HuH-7 (cell line): ENCODE measurements at regions not wholly inside any gene's neighbourhood (a gene's known extent, or its start where the extent isn't known, plus 50 kb on each side); places are given as distances from the start of the nearest gene placed in this dataset.
"Not testable (repeated sequence)": the region's sequence is repeated elsewhere in the genome, so short reads cannot be mapped to it uniquely, and the experiment has no call there.

Experiments used
- DNase-seq: peaks from one replicate; pipeline ENCODE4 v3.0.0; 2011; ENCODE audit warnings: low spot score

DNA sequence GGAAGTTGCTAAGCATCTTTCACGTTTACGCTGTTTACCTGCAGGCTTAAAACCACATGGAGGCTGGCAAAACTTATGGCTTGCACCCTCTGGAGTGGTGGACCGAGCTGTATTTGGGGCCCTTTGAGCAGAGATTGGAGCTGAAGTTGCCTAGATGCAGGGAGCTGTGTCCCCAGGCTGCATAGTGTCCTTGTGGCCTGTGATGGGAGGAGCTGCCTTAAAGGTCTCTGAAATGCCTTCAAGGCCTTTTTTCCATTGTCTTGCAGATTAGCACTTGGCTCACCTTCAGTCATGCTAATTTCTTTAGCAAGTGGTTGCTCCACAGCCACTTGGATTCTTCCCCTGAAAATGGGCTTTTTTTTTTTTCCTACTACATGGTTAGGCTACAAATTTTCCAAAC, 81.5 kb upstream of the CHD1 start:
- no peak for DNase-seq

DNA sequence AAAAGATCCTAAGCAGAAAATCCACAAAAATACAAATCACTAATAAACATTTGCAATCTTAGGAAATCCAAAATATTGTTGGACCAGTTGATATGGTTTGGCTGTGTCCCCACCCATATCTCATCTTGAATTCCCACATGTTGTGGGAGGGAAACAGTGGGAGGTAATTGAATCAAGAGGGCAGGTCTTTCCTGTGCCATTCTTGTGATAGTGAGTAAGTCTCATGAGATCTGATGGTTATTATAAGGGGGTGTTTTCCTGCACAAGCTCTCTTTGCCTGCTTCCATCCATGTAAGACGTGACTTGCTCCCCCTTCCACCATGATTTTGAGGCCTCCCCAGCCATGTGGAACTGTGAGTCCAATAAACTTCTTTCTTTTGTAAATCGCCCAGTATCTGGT, 79.2 kb upstream of the CHD1 start:
- DNase-seq: not testable (repeated sequence)

DNA sequence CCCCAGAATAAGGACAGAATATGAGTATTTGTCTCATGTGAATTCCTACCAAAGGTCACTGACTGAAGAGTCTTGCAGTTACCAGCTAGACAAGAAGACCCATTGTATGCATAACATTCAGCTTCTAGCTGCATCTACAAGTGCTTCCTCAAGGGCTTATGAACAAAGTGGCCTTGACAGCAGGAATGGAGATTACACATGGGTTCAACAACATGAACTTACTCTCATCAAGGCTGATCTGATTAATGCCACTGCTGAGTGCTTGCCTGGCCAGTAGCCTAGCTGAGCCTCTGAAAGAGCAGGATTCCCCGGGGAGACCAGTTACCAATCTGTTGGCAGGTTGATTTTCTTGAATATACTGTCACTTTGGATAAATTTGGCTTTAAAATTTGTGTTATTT, 76.7 kb upstream of the CHD1 start:
- no peak for DNase-seq

DNA sequence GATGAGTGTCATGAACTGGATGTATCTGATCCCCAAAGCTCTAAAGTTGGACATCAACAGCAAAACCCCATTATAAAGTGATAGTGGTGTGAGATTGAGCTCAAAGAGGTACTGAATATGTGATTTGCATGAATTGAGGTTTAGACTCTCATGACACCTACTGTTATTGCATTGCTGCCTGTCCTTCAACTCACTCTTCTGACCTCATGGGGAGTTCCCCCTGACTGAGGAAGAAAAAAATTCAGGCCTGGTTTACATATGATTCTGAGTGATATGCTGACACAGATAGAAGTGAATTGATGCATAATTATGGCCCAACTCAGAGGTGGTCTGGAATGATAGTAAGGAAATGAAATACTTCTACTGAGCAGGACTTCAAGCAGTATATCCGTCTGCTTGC, 76.2 kb upstream of the CHD1 start:
- DNase-seq: no peak

DNA sequence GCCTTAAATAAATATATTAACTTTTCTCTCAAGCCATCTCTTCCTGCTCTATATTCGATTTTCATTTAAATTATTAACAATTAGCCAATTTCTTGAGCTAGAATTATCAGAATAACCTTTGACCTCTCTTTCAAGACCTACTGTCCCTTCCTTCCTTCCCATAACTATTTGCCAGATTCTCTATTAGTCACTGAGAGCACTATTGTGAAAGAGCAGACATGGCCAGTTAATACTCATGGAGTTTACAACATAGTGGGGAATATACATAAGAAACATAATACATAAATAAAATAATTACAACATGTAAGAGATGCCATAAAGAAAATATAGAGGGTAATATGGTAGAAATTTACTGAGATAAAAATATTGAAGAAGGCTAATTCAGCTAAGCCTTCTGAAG, 72.1 kb upstream of the CHD1 start:
- DNase-seq: no peak

DNA sequence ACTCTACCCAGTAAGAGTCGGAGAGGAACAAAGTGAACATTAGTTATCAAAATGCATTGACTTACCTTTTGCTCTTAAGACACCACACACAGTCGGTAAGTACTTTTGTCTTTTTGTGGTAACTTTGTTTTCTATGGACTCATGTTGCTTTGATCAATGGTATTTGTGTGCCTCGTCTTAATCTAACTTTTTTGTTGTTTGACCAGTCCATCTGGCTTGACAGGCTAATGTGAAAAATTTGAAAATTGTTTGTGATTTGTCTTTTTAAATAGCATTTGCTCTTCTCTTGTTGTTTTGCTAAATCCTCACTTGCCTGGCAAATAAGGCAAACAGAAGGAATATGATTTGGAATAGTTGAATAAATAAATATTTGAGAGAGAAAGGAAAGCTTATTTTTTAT, 71.4 kb upstream of the CHD1 start:
- DNase-seq: no peak

DNA sequence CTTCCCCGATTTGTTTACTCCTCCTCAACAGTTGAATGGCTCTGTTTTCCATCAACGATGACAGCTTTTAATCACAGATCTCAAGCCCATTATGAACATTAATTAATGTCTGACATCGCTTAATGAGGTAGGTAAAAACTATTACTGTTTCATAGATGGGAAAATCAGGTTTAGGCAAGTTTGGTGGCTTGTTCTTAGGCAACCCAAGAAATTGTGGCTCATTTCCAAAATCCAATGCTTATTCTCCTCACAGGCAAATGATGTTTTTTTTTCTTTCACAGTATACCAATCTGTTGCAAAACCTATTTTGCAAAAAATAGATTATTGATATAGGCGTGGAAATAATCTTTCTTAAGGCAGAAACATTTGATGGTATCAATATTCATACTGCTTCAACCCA, 70.8 kb upstream of the CHD1 start:
- DNase-seq: no peak

DNA sequence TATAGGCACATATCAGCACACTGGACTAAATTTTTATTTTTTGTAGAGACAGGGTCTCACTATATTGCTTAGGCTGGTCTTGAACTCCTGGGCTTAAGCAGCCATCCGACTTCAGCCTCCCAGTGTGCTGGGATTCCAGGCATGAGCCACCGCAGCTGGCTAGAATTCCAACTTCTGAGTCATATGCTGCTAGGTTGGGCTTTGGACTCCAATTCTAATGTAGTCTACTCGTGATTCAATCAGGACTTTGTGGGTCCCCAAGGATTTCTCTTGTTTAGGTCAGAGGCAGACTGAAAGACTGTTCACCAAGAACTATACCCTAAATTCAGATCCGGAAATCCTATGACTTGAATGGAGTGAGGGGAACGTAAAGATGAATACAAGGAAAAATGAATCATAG, 68.2 kb upstream of the CHD1 start:
- DNase-seq: no peak

DNA sequence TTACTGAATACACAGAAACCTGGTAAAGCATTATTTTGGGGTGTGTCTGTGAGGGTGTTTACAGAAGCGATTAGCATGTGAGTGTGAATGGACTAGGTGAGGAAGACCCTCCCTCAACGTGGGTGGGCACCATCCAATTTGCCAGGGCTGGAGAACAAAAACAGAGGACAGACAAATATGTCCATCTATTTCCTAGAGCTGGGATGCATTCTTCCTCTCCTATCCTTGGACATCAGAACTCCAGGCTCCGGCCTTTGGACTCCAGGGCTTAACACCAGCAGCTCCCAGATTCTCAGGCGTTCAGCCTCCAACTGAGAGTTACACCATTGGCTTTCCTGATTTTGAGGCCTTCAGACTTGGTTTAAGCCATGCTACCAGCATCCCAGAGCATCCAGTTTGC, 65.8 kb upstream of the CHD1 start:
- no peak for DNase-seq

DNA sequence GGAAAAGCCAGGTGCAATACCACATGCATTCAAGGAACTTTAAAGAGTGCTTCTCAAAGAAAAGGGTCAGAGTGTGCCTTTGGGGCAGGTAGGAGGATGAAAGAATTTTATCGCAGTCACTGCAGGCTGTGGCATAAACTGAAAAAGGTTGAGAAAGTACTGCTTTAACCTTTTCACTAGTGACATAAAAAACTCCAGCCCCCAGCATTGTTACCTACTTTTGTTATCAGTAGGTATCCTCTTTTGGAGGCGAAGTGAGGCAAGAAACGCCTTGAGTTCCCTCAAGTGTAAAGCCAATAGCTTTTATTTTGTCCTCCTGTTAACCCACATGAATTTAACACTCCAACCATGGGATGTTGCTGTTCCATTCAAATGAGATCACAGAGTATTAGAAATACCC, 64.7 kb upstream of the CHD1 start:
- no peak for DNase-seq

DNA sequence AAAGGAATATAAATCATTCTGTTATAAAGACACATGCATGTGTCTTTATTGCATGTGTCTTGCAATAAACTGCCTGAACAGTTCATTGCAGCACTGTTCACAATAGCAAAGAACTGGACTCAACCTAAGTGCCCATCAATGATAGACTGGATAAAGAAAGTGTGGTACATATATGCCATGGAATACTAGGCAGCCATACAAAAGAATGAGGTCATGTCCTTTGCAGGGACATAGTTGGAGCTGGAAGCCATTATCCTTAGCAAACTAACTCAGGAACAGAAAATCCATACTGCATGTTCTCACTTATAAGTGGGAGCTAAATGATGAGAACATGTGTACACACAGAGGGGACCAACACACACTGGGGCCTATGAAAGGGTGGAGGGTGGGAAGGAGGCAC, 63.7 kb upstream of the CHD1 start:
- DNase-seq: no peak

DNA sequence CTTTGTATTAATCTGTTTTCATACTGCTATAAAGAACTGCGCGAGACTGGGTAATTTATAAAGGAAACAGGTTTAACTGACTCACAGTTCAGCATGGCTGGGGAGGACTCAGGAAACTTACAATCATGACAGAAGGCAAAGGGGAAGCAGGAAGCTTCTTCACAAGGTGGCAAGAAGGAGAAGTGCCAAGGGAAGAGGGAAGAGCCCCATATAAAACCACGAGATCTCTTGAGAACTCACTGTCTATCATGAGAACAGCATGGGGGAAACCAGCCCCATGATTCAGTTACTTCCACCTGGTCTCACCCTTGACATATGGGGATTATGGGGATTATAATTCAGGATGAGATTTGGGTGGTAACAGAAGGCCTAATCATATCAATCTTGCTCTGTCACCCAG, 60.9 kb upstream of the CHD1 start:
- no peak for DNase-seq

DNA sequence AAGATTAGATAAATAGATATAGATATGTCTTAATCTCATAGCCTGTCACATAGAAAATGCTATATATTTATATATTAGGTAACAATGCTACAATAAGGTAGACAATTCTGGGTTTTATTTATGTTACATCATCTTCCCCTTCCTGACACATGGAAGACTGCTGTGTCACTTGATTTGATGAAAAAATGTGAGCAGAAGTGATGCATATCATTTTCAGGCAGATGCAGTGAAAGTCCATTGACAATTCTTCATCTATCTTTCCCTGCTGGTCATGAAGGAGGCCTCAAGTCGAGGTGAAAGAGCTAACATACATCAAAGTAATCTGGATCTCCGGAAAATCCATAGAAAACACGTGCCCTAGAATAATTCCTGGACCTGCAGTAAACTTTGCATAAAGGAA, 57.8 kb upstream of the CHD1 start:
- no peak for DNase-seq

DNA sequence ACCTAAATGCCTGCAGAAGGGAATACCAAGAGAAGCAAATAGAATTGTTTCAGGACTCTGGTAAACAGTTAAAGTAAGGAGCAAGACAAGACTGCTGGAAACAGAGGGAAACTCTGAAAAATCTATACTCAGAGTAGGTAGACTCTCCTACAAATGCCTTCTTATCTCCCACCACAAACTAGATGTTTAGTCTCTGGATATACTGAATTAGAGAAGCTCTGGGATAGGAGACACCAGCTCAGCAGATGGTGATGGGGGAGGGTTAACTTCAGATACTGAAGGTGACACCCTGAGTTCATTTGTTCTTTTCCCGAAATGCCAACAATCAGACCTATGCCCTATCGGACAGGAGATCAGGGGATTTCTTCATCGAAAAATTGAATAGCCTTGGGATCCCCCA, 54.1 kb upstream of the CHD1 start:
- no peak for DNase-seq
